GM21381 (cell line): ENCODE measurements at regions not wholly inside any gene's neighbourhood (a gene's known extent, or its start where the extent isn't known, plus 50 kb on each side); places are given as distances from the start of the nearest gene placed in this dataset.

Source experiments
- ATAC-seq: cut with Tn5 transposase; IDR thresholded peaks from one replicate; pipeline ENCODE4 v1.9.1; 2021; ENCODE audit warnings: mild to moderate bottlenecking, moderate library complexity; ENCODE audit not compliant: unreplicated experiment

- no peak for ATAC-seq
Observed at GRCh38 chr9:79988126-79988525, 416.4 kb downstream of the TLE4 start.

DNA sequence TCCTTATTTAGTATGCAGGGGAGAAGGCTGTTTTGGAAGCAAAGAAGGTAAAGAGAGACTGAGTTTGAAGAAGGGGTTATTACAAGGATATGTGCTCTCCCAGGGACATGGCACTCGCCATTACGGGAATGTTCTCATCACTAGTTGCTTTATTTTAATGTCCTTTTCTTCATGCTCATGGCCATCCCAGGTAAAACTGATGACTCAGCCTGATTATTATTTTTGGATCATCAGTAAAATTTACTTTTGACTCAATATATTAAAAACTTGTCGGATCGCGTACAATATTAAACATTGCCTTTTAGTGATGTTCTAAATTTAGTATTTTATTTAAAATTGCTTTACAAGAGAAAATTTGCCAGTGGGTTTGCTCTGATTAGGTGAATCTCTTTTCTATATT, 414.7 kb downstream of the TLE4 start:
- ATAC-seq = no peak

- no peak for ATAC-seq
Observed at GRCh38 chr9:79985772-79986171, 414.0 kb downstream of the TLE4 start.

GRCh38 chr9:79985264-79985663, 413.5 kb downstream of the TLE4 start:
- ATAC-seq = no peak

DNA sequence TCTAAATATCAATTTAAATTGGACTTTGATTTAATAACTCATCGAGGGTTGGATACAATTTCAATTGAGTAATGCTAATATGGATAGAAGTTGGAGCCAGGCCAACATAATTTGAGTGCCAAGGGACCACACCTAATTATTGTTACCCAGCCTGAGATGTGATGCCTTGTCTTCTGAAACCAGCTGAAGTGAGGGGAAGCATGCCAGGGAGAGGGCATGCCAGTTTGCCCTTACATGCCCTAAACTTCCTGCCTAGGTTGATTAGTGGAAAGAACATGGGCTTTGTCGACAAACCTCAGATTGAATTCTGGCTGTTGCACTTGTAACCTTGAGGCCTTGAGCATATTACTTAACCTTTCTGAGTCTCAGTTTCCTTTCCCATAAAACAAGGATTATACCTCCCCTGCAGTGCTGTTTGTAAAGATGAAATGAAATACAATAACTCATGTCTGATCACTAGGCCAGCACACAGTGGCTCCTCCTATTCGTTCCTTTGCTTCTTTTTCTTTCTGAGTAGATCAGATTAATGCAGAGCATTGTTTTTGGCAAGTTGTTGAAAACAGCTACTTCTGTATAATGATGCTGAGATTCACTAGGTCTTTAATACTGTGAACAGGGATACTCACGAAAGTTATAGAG, 412.8 kb downstream of the TLE4 start:
- ATAC-seq = no peak

GRCh38 chr9:79980432-79980831, 408.7 kb downstream of the TLE4 start:
- no peak for ATAC-seq

DNA sequence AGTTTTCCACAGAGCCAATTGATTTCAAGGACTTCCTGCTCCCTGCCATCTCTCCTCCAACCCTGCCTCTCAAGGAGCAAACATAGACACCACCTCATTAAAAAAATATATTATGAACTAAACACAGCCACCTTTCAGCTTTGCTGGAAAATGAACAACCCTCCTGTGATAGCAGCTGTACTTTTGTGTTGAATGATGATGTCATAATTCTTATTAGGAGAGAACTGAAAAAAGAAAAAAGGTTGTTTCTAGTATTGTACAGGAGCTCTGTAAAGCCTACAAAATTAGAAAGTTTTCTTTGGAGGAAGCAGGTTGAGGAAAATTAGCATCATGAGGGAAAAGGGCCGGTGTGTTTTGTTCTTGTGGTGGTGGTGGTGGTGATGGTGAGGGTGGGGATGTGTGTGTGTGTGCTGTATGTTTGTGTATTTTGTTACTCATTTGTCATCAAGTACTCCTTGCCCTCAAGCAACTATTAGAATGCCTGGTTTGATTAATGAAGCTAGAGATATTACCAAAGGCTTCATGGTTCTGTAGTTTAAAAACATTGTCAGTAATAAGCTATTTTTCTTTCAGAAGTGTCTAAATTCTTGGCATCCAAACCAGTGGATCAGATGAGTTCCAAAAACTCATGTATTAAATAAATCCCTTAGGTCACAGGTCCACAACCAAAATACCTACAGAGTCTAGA, 405.9 kb downstream of the TLE4 start:
- no peak for ATAC-seq

GRCh38 chr9:79977074-79977435, 405.3 kb downstream of the TLE4 start:
- no peak for ATAC-seq

- ATAC-seq = no peak
Observed at GRCh38 chr9:79976257-79977073, 404.7 kb downstream of the TLE4 start.

- no peak for ATAC-seq
Observed at GRCh38 chr9:79975621-79976256, 404.0 kb downstream of the TLE4 start.

GRCh38 chr9:79974806-79975422, 403.1 kb downstream of the TLE4 start:
- ATAC-seq = no peak

DNA sequence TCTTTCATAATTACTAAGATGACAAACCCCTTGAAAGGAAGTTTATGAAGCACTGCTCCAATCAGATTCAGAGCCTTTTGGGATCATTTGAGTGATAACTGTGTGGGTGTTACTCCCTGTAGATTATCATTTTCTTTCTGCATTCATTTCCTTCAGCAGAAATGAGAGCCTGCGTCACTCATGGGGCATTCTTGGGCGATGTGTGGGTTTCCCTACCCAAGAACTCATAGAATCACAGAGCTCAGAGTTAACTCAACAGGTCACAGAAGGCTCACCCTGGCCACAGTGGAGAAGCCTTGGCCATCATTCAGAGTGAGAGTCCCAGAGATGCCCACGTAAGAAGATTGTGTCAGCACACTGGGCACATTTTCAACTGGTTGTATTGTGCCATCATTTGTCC, 401.9 kb downstream of the TLE4 start:
- ATAC-seq = no peak

GRCh38 chr9:79970146-79970425, 398.3 kb downstream of the TLE4 start:
- ATAC-seq = no peak

- ATAC-seq = no peak
Observed at GRCh38 chr9:79969393-79970145, 397.8 kb downstream of the TLE4 start.

DNA sequence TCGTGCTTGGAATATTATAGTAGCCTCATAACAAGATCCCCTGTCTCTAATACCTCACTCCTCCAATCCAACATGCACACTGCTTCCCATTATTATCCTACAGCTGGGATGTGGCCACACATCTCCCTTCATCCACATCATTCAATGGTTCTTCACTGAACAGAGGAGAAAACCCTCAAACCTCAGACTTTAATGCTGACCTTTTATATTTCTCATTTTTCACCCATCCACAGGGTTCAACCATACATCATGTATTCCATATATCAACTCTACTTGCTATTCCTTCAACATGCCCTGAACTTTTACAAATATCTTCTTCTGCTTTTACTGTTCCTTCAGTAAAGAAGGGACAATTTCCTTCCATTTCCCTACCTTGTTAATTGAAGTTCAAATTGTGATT, 396.8 kb downstream of the TLE4 start:
- no peak for ATAC-seq

GRCh38 chr9:79962836-79963235, 391.1 kb downstream of the TLE4 start:
- no peak for ATAC-seq

DNA sequence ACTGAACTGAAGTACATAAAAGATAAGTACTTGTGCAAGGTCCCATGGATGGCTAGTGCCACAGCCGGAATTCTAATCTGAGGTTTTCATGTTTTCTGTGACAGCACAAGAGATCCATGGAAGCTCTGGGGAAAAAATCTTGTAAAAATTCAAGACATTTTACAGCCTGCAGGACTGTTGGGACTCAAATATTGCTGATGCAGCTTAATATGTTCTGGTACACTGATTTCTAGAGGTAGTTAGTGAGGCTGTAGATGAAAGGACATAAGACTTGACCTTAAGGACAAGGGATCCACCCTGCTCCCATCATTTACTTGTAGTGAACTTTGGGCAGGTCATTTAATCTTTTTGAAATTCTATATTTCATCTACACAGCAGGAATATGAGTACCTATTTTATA, 390.4 kb downstream of the TLE4 start:
- no peak for ATAC-seq

- no peak for ATAC-seq
Observed at GRCh38 chr9:79955300-79955699, 383.5 kb downstream of the TLE4 start.

DNA sequence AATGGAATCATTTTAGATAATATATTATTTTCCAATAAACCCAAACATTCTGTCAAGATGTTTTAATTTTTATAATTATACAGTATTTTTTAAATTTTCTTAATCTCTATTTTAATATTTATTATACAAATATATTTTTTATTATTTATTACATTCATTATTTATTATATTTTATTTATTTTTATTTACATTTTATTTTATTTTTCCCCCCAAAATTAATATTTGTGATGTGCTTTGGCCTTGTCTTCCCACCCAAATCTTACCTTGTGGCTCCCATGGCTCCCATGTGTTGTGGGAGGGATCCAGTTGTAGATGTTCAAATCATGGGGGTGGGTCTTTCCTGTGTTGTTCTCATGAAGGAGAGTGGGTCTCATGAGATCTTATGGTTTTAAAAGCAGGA, 382.1 kb downstream of the TLE4 start:
- ATAC-seq = no peak

DNA sequence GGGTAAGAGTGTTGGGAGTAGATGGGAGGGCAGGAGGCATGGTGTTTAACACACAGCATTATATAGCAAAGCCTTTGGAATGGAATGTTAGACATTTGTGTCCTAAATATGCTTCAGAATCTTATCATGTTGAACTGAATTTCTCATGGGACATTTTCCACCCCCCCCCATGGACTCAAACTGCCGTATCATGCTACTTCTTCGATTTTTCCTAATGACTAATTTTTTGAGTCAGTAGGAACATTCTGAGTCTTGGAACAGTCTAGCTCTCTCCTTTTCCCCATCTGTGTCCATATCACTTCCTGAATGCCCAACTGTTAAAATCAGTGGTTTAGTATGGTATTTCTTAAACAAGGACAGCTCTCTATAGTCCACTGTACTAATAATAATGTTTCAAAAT, 380.6 kb downstream of the TLE4 start:
- no peak for ATAC-seq

DNA sequence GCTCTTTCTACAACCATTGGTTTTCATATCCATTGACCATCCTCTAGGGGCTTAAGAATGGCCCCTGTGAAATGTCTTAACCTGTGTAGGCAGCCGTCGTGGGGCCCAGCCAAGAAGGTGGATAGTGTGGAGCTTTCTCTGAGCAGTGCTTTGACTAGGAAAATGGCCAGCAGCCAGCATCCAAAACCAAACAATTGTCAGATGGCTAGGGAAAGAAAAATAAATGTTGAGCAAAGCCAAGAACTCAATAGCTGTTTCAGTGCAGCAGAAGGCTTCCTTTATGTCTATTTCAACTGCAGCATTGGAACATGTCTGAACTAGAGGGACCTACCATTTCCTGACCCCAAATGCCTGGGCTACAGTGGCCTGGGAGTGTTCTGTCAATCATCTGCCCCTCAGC, 374.9 kb downstream of the TLE4 start:
- ATAC-seq = no peak
